NCI-H146 treated with DMSO at 0.1 percent for 48 hours (cell line): ENCODE measurements at regions not wholly inside any gene's neighbourhood (a gene's known extent, or its start where the extent isn't known, plus 50 kb on each side); places are given as distances from the start of the nearest gene placed in this dataset.
"Not testable (repeated sequence)": the region's sequence is repeated elsewhere in the genome, so short reads cannot be mapped to it uniquely, and the experiment has no call there.

Experiments used
- DNase-seq: peaks from one replicate; lab custom pipeline; 2025; ENCODE audit not compliant: unreplicated experiment; lab: John Stamatoyannopoulos, UW

GRCh38 chr1:55814967-55815366 is 599.8 kb upstream of the USP24 start:
- DNase-seq: no peak

- no peak for DNase-seq
These were observed 598.5 kb upstream of the USP24 start for GRCh38 chr1:55813618-55814017.

DNA sequence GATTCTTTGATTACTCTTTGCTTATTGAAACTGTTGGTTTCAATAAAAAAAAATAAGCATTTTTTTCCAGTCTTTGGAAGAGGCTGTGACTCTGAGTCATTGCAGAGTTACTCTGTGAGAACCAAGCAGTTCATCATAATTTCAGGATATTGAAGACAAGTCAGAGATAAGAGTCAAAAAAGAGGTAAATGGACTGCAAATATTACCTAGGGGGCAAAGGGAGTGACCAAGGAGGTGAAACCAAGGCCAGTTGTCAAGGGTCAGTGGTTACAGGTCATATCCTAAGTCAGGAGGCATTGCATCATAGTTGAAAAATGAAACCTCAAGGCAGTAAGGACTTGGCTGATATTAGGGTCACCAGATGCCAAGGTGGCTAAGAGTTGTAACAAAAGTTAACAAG is 597.1 kb upstream of the USP24 start:
- DNase-seq: no peak

- no peak for DNase-seq
These were observed 593.1 kb upstream of the USP24 start for GRCh38 chr1:55808263-55808662.

- no peak for DNase-seq
These were observed 588.3 kb upstream of the USP24 start for GRCh38 chr1:55803429-55803828.

- DNase-seq: no peak
These were observed 586.3 kb upstream of the USP24 start for GRCh38 chr1:55801481-55801880.

- no peak for DNase-seq
These were observed 585.3 kb upstream of the USP24 start for GRCh38 chr1:55800503-55800902.

- DNase-seq: no peak
These were observed 578.7 kb upstream of the USP24 start for GRCh38 chr1:55793856-55794255.

DNA sequence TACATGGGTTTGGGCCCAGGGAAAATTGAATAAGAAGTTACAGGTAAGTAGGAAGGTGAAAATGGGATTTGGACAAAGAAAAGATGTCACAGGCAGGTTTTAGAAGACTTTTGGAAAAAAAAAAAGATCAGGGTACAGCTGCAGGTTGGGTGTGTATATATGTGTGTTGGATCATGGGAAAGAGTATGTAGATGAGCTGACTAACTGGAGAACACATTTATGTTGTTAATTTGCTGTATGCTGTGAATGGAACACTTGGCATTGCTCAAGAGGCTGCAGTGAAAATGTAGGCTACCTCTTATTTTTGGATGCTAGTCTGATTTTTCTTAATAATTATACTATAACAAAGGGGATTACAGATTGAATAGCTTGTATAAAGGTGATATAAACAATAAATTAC is 577.7 kb upstream of the USP24 start:
- no peak for DNase-seq

- DNase-seq: no peak
These were observed 574.3 kb upstream of the USP24 start for GRCh38 chr1:55789466-55789865.

DNA sequence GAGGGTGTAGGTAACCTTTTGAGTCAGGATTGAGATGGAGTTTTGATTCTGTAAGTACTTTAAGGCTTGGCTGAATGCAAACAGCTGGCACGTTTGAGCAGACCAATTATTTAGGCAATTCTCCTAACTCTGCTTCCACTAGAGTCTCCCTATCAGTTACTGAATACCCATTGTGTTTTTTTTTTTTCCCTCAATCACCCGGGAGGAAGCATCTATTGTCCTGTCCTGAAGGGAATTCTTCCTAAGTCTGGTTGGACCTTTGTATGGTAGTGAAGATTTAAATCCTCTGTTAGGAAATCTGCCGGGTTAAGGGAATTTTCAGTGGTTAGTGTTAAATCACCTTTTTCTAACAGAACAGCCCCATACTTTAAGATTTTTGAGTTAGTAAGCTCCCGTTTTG is 571.2 kb upstream of the USP24 start:
- no peak for DNase-seq

- not testable (repeated sequence) for DNase-seq
These were observed 569.8 kb upstream of the USP24 start for GRCh38 chr1:55784941-55785450.

GRCh38 chr1:55781944-55782482 is 566.8 kb upstream of the USP24 start:
- DNase-seq: no peak

GRCh38 chr1:55781003-55781402 is 565.8 kb upstream of the USP24 start:
- no peak for DNase-seq

DNA sequence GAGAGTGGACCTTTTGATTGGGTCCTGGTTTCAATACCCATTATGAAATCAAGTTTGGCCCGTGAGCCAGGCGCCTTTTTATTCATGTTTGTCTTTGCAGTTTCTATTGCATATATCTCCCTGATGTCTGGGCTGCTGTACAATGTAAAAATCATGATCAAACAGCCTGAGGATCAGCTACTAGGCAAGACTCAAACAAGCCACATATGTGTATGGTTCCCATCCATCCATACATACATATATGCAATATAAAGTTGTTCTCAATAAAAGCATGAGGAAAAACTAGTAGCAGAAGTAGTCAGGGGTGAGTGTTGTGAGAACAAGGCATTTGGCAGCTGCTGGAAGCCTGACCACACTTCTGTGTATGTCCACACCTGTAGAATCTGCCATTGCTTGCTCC is 562.4 kb upstream of the USP24 start:
- no peak for DNase-seq

DNA sequence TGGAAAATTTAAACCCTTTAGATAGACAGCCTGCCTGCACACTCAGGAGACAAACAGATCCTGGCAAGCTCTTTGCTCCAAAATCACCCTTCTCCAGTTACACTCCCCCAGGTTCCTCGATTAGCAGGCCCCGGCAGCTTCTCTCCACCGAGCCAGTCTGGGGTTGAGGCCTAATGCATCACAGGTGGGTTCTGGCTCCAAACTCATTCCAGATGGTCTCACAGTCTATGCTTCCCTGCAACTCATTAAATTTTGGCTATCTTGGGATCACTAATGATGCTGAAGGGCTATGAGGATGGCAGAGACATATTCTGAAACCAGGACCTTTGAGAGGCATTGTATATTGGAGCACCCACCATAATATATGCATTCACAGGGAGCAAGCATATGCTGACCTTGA is 559.8 kb upstream of the USP24 start:
- no peak for DNase-seq

GRCh38 chr1:55774446-55774845 is 559.3 kb upstream of the USP24 start:
- DNase-seq: no peak

- no peak for DNase-seq
These were observed 558.2 kb upstream of the USP24 start for GRCh38 chr1:55773211-55773940.

DNA sequence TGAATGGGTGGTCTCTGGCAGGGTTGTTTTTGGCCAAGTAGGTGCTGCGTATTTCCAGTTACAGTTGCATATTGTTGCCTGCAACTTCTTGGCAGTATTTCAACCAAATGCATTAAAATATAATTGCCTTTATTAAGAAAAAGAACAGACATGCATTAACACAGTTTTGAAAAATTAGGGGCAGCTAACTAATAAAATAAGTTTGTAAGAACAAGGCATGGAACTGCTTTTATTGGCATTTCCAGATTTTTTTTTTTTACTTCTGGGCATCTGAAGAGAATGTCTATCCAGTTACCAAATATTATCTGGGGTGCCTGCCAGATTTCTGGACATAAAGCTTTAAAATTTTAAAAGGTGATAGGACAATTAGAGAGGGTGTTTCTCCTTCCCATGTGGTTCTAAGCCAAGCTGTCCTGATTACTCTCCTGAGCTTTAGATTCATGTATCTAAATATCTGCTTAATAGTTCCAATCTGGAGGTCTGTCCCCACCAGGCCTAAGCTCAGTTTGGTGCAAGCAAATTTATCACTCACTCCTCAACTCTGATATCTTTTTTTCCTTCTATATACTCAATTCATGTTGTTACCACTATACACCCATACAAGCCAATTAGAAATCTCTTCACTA is 553.3 kb upstream of the USP24 start:
- no peak for DNase-seq

GRCh38 chr1:55767171-55767570 is 552.0 kb upstream of the USP24 start:
- no peak for DNase-seq

- DNase-seq: not testable (repeated sequence)
These were observed 550.3 kb upstream of the USP24 start for GRCh38 chr1:55765505-55765904.

DNA sequence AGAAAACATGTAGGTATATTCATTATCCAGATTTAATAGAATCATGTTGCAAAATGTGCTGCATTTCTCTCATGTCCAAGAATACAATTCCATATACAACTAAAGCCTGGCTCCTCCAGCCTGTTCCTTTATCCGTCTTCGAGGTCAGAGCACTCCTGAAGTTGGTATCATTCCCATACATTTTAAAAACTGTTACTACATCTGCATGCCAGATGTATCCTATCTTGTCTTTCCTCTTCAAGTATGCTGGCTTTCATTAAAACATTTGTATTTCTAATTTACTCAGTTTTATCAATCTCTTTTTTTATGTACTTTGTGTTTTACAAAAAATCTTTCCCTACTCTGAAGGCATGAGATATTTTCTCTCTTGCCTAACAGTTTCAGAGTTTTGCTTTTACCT is 536.6 kb upstream of the USP24 start:
- DNase-seq: no peak
